ENCODE measurements at regions not wholly inside any gene's neighbourhood (a gene's known extent, or its start where the extent isn't known, plus 50 kb on each side); places are given as distances from the start of the nearest gene placed in this dataset.

GRCh38 chr13:34364633-34365032 lies 546.7 kb downstream of the RFC3 start:
- no peaks in the 10 kb centered on the region for H3K4me1 ChIP-seq
- TF ChIP-seq POLR2A (IDR thresholded peaks at IDR 0.05), result no peak
- TF ChIP-seq, protein P1, sequence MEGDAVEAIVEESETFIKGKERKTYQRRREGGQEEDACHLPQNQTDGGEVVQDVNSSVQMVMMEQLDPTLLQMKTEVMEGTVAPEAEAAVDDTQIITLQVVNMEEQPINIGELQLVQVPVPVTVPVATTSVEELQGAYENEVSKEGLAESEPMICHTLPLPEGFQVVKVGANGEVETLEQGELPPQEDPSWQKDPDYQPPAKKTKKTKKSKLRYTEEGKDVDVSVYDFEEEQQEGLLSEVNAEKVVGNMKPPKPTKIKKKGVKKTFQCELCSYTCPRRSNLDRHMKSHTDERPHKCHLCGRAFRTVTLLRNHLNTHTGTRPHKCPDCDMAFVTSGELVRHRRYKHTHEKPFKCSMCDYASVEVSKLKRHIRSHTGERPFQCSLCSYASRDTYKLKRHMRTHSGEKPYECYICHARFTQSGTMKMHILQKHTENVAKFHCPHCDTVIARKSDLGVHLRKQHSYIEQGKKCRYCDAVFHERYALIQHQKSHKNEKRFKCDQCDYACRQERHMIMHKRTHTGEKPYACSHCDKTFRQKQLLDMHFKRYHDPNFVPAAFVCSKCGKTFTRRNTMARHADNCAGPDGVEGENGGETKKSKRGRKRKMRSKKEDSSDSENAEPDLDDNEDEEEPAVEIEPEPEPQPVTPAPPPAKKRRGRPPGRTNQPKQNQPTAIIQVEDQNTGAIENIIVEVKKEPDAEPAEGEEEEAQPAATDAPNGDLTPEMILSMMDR (IDR thresholded peaks at IDR 0.05), result no peak
- no peak overlapping the region for H3K27ac ChIP-seq
- no peak overlapping the region for H3K4me3 ChIP-seq
- H3K9me3 ChIP-seq, result no peaks in the 10 kb centered on the region
- no peaks in the 10 kb centered on the region for H3K36me3 ChIP-seq
- DNase-seq, result no peak
- H3K27me3 ChIP-seq, result no peaks in the 10 kb centered on the region

- DNase-seq, result no peak
- H3K27ac ChIP-seq, result no peak overlapping the region
- no peak overlapping the region for H3K4me3 ChIP-seq
- H3K4me1 ChIP-seq, result no peaks in the 10 kb centered on the region
- H3K27me3 ChIP-seq, result no peaks in the 10 kb centered on the region
- no peaks in the 10 kb centered on the region for H3K36me3 ChIP-seq
- no peaks in the 10 kb centered on the region for H3K9me3 ChIP-seq
- TF ChIP-seq POLR2A (IDR thresholded peaks at IDR 0.05), result no peak
- TF ChIP-seq, protein P1 (IDR thresholded peaks at IDR 0.05), result no peak
These were observed 552.0 kb downstream of the RFC3 start for GRCh38 chr13:34369931-34370330.

DNA sequence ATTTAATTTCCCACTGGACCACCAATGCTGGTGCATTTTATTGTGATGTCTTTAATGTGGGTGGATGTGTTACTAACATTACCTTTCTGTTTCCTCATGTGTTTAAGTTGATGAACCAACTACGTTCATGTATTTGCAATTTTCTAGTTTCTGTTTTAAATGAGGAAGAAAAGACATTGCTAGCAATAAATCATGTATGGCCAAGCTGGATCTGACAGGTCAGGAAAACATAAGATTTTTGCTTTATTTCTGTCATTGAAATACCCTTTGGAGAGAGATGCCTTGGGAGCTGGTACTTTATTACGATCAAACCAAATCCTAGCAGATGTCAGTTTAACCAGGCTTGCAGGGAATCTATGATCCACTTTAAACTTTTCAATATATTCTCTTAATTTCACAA lies 553.2 kb downstream of the RFC3 start:
- Histone ChIP-seq H3K4me3 (no peak overlapping the region), H3K9me3 (no peaks in the 10 kb centered on the region), H3K27me3 (no peaks in the 10 kb centered on the region), H3K36me3 (no peaks in the 10 kb centered on the region), H3K4me1 (no peaks in the 10 kb centered on the region), H3K27ac (no peak overlapping the region)
- DNase-seq, result no peak
- no peak for TF ChIP-seq POLR2A (IDR thresholded peaks at IDR 0.05)
- TF ChIP-seq, protein P1 (IDR thresholded peaks at IDR 0.05), result no peak

- H3K4me3 ChIP-seq, result no peak overlapping the region
- H3K9me3 ChIP-seq, result no peaks in the 10 kb centered on the region
- no peak for DNase-seq
- no peaks in the 10 kb centered on the region for H3K27me3 ChIP-seq
- no peaks in the 10 kb centered on the region for H3K4me1 ChIP-seq
- no peak for TF ChIP-seq POLR2A (IDR thresholded peaks at IDR 0.05)
- TF ChIP-seq, protein P1 (IDR thresholded peaks at IDR 0.05), result no peak
- no peaks in the 10 kb centered on the region for H3K36me3 ChIP-seq
- H3K27ac ChIP-seq, result no peak overlapping the region
These were observed 553.9 kb downstream of the RFC3 start for GRCh38 chr13:34371645-34372395.

DNA sequence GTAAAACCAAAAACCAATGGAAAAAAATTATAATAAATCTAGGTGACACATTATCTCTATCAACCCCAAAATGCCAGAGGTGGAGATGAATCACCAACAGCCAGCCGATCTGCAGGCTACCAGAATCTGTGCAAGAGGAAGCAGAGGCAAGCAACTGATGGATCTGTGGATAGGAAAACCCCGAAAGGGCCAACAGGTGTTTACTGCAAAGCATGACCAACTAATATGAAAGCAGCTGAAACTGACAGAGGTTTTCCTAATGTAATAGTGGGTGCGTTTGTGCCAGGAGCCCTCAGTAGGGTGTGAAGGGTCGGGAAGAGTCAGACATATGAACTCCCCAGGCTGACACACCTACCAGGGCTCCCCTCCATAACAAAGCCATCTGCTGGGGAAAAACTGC lies 554.6 kb downstream of the RFC3 start:
- Histone ChIP-seq H3K4me1 (no peaks in the 10 kb centered on the region), H3K27me3 (no peaks in the 10 kb centered on the region), H3K27ac (no peak overlapping the region), H3K9me3 (no peaks in the 10 kb centered on the region), H3K4me3 (no peak overlapping the region), H3K36me3 (no peaks in the 10 kb centered on the region)
- no peak for DNase-seq
- no peak for TF ChIP-seq POLR2A (IDR thresholded peaks at IDR 0.05)
- TF ChIP-seq, protein P1 (IDR thresholded peaks at IDR 0.05), result no peak

Data from Peyer's patch (tissue), 4 donors.